ENCODE measurements at regions not wholly inside any gene's neighbourhood (a gene's known extent, or its start where the extent isn't known, plus 50 kb on each side); places are given as distances from the start of the nearest gene placed in this dataset.
"Not testable (repeated sequence)": the region's sequence is repeated elsewhere in the genome, so short reads cannot be mapped to it uniquely, and the experiment has no call there.

GRCh38 chr2:117351396-117351795, 463.1 kb upstream of the DDX18 start:
- no peak for DNase-seq
- CTCF ChIA-PET: no interaction called here
- no peak for ATAC-seq

GRCh38 chr2:117359266-117359914, 455.1 kb upstream of the DDX18 start:
- Mint-ChIP-seq H3K27ac (no peak overlapping the region), H3K27me3 (no peaks in the 10 kb centered on the region), H3K4me1 (no peaks in the 10 kb centered on the region), H3K4me3 (no peak overlapping the region), H3K36me3 (no peaks in the 10 kb centered on the region), H3K9me3 (ENCODE audit: low read depth) (peaks cover 2% of the 10 kb centered on the region)
- no peak for DNase-seq
- ATAC-seq: no peak
- CTCF ChIA-PET: no interaction called here

More at GRCh38 chr2:117351396-117351795, 463.1 kb upstream of the DDX18 start:
- Mint-ChIP-seq H3K4me3 (no peak overlapping the region), H3K27me3 (no peaks in the 10 kb centered on the region), H3K4me1 (no peaks in the 10 kb centered on the region), H3K9me3 (ENCODE audit: low read depth) (peaks cover 10% of the 10 kb centered on the region), H3K27ac (no peak overlapping the region), H3K36me3 (no peaks in the 10 kb centered on the region)

GRCh38 chr2:117360586-117360985, 453.9 kb upstream of the DDX18 start:
- CTCF ChIA-PET: no interaction called here
- ATAC-seq (no peak), DNase-seq (no peak)
- H3K9me3 Mint-ChIP-seq (ENCODE audit: low read depth): peaks cover 2% of the 10 kb centered on the region
- no peaks in the 10 kb centered on the region for H3K36me3 Mint-ChIP-seq
- H3K27me3 Mint-ChIP-seq: no peaks in the 10 kb centered on the region
- no peak overlapping the region for H3K4me3 Mint-ChIP-seq
- no peaks in the 10 kb centered on the region for H3K4me1 Mint-ChIP-seq
- H3K27ac Mint-ChIP-seq: no peak overlapping the region

- Mint-ChIP-seq H3K27me3 (no peaks in the 10 kb centered on the region), H3K9me3 (ENCODE audit: low read depth) (peaks cover 5% of the 10 kb centered on the region), H3K4me1 (no peaks in the 10 kb centered on the region), H3K27ac (no peak overlapping the region), H3K4me3 (no peak overlapping the region), H3K36me3 (no peaks in the 10 kb centered on the region)
- no peak for DNase-seq
- CTCF ChIA-PET: no interaction called here
- ATAC-seq: no peak
Measured at GRCh38 chr2:117378653-117379052, 435.8 kb upstream of the DDX18 start.

DNA sequence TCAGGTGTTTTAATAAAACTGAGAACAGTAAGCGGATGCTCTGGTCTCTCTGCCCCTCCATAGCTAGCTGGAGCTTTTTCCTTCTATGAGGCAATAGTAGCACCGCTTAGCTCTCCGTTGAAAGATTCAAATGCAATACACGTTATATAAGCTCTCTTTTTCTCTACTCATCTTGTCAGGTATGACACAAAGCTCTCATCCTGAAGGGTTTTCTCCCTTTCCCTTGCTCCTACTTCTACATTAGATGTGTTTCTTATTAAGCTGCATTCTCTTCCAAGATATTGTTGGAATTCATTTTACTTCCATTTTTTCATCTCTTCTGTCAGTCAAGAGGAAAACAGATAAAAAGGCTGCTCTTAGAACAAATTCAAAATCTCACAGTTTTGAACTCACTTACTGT, 434.6 kb upstream of the DDX18 start:
- peaks cover 5% of the 10 kb centered on the region for H3K9me3 Mint-ChIP-seq (ENCODE audit: low read depth)
- DNase-seq: no peak
- H3K36me3 Mint-ChIP-seq: no peaks in the 10 kb centered on the region
- no peaks in the 10 kb centered on the region for H3K4me1 Mint-ChIP-seq
- H3K4me3 Mint-ChIP-seq: no peak overlapping the region
- CTCF ChIA-PET: no interaction called here
- ATAC-seq: no peak
- H3K27me3 Mint-ChIP-seq: no peaks in the 10 kb centered on the region
- H3K27ac Mint-ChIP-seq: no peak overlapping the region

GRCh38 chr2:117383997-117384396, 430.5 kb upstream of the DDX18 start:
- CTCF ChIA-PET; H3K9me3 Mint-ChIP-seq (ENCODE audit: low read depth); ATAC-seq; H3K36me3 Mint-ChIP-seq; H3K27ac Mint-ChIP-seq; H3K27me3 Mint-ChIP-seq; H3K4me1 Mint-ChIP-seq; H3K4me3 Mint-ChIP-seq; DNase-seq: not testable (repeated sequence)

DNA sequence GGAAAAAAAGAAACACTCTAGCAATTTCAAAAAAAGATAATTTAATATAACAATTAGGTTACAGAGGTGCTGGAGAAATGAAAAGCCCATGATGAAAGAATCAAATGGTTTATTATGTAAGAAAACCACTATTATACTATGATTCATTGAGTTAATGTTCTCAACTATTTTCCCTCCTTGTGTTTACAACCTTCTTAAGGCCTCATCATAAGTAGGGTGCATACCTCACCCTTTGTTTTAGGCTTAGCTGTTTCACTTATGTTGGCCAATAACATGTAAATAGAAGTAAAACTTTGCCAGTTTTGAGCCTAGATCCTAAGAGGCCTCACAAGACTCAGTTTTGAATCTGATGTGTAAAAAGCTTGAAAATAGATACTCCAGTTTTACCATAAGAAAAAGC, 418.3 kb upstream of the DDX18 start:
- Mint-ChIP-seq H3K9me3 (ENCODE audit: low read depth) (peaks cover 5% of the 10 kb centered on the region), H3K27ac (no peak overlapping the region), H3K36me3 (no peaks in the 10 kb centered on the region), H3K4me3 (no peak overlapping the region), H3K4me1 (no peaks in the 10 kb centered on the region), H3K27me3 (no peaks in the 10 kb centered on the region)
- no peak for ATAC-seq
- DNase-seq: no peak
- CTCF ChIA-PET: no interaction called here

DNA sequence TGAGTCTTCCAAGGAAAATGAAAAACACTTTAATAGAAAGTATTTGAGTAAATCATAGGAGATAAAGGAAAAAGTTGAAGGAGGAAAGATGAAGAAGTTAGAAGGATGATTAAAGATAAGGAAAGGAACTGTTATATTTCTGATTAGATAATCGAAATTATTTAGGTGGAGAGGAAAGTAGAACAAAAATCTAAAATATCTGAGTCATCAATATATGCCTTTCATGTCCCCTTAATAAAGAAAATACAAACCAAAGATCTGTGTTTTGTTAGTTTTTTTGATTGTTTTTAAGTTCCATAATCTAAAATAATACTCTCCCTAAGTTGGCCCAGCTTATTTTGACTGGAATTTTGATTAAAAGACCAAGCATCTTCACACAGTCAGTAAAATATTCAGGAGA, 412.9 kb upstream of the DDX18 start:
- Mint-ChIP-seq H3K27me3 (no peaks in the 10 kb centered on the region), H3K9me3 (ENCODE audit: low read depth) (peaks cover 3% of the 10 kb centered on the region), H3K4me3 (no peak overlapping the region), H3K4me1 (no peaks in the 10 kb centered on the region), H3K27ac (no peak overlapping the region), H3K36me3 (no peaks in the 10 kb centered on the region)
- DNase-seq: no peak
- CTCF ChIA-PET: no interaction called here
- no peak for ATAC-seq

DNA sequence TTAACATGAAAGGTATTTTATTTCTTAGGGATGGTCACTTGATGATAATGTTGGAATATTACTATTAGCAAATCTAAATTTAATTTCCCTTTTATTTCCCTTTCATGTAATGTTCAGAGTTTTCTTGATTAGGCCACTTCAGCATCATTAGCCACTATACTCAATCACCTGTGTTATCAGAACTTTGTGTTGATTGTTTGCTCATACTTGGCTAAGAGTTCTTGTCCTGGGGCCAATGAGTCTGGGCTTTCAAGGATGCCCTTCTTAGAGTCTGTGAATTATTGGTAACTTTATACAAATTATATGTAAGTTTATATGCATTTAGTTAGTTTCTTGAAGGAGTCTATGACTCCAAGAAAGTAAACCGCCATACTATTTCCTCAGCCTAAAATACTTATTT, 408.0 kb upstream of the DDX18 start:
- no peaks in the 10 kb centered on the region for H3K4me1 Mint-ChIP-seq
- no peak overlapping the region for H3K27ac Mint-ChIP-seq
- no peak for DNase-seq
- H3K36me3 Mint-ChIP-seq: no peaks in the 10 kb centered on the region
- peaks cover 3% of the 10 kb centered on the region for H3K9me3 Mint-ChIP-seq (ENCODE audit: low read depth)
- no peaks in the 10 kb centered on the region for H3K27me3 Mint-ChIP-seq
- ATAC-seq: no peak
- CTCF ChIA-PET: no interaction called here
- no peak overlapping the region for H3K4me3 Mint-ChIP-seq

DNA sequence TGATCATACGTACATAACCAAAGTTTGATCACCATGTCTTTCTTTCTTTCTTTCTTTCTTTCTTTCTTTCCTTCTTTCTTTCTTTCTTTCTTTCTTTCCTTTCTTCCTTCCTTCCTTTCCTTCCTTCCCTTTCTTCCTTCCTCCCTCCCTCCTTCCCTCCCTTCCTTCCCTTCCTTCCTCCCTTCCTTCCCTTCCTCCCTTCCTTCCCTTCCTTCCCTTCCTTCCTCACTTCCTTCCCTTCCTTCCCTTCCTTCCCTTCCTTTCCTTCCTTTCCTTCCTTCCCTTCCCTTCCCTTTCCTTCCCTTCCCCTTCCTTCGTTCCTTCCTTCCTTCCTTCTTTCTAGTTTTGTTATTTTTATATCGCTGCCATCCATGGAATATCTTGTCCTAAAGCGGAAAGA, 406.7 kb upstream of the DDX18 start:
- Mint-ChIP-seq H3K27me3 (no peaks in the 10 kb centered on the region), H3K9me3 (ENCODE audit: low read depth) (peaks cover 3% of the 10 kb centered on the region), H3K36me3 (no peaks in the 10 kb centered on the region), H3K27ac (no peak overlapping the region), H3K4me1 (no peaks in the 10 kb centered on the region), H3K4me3 (no peak overlapping the region)
- DNase-seq (no peak), ATAC-seq (no peak)
- CTCF ChIA-PET: no interaction called here

DNA sequence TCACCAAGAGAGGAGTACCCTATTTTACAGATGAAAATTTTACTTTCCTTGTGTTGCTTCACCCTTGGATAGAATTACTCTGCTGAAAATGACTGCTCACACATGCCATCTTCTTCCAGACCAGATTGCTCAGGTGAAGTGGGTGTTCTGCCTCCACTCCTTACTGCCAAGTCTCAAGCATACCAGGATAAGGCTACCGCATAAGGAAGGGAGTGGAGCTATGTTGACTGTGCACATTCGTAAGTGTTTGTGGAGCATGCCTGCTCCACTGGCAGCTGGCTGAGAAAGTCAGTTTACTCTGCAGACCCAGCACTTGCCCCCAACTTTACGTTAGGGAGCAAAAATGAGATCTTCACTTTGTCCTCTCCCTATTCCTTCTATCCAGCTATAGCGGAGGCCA, 405.0 kb upstream of the DDX18 start:
- no peaks in the 10 kb centered on the region for H3K36me3 Mint-ChIP-seq

GRCh38 chr2:117411983-117412382, 402.5 kb upstream of the DDX18 start:
- no peak for ATAC-seq
- Mint-ChIP-seq H3K4me3 (no peak overlapping the region), H3K27me3 (no peaks in the 10 kb centered on the region), H3K27ac (no peak overlapping the region), H3K36me3 (no peaks in the 10 kb centered on the region), H3K9me3 (ENCODE audit: low read depth) (peaks cover 4% of the 10 kb centered on the region), H3K4me1 (no peaks in the 10 kb centered on the region)
- CTCF ChIA-PET: no interaction called here
- no peak for DNase-seq

More for the DNA sequence above, 405.0 kb upstream of the DDX18 start:
- H3K27me3 Mint-ChIP-seq: no peaks in the 10 kb centered on the region
- CTCF ChIA-PET: no interaction called here
- no peak overlapping the region for H3K27ac Mint-ChIP-seq
- H3K4me1 Mint-ChIP-seq: no peaks in the 10 kb centered on the region
- ATAC-seq (no peak), DNase-seq (no peak)
- H3K9me3 Mint-ChIP-seq (ENCODE audit: low read depth): peaks cover 3% of the 10 kb centered on the region
- H3K4me3 Mint-ChIP-seq: no peak overlapping the region

DNA sequence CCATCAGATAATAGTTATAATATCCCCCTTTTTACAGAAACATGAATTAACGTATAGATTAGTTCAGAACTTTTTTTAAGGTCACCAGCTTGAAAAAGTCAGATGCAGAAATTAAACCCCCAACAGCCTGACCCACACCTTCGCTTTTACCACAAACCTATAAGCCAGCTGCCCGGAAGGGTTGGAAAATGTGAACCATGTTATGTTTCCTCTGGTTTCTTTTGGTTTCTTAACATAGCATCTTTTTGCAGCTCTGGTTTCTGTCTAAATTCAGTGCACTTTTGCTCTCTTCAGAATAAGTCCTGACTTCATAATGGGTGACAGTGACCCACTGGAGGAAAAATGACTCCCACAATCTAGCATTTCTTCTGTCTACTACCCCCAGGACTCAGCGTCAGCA, 381.7 kb upstream of the DDX18 start:
- DNase-seq (no peak), ATAC-seq (no peak)
- H3K9me3 Mint-ChIP-seq (ENCODE audit: low read depth): peaks cover 2% of the 10 kb centered on the region
- CTCF ChIA-PET: no interaction called here
- no peaks in the 10 kb centered on the region for H3K4me1 Mint-ChIP-seq
- no peaks in the 10 kb centered on the region for H3K36me3 Mint-ChIP-seq
- H3K27me3 Mint-ChIP-seq: no peaks in the 10 kb centered on the region
- H3K4me3 Mint-ChIP-seq: no peak overlapping the region
- no peak overlapping the region for H3K27ac Mint-ChIP-seq

DNA sequence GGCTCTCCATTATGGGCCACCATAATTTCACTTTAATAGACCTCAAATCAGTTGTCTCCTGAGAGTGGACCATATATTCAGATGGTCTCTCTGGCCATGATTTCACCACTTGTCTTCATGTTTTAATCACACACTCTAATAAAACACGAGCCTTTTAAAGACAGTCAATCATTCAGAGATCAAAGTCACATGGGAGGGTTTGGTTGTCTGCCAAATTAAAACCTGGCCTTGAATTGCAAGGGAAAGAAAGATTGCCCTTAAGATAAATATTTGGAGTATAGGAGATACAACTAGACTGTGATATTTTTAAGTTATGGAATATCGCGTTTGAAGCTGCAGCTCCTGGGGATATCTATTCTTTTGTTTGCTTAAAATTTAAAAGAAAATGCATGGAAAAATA, 377.8 kb upstream of the DDX18 start:
- CTCF ChIA-PET: no interaction called here
- Mint-ChIP-seq H3K4me3 (no peak overlapping the region), H3K4me1 (no peaks in the 10 kb centered on the region), H3K27ac (no peak overlapping the region), H3K36me3 (no peaks in the 10 kb centered on the region), H3K9me3 (ENCODE audit: low read depth) (peaks cover 2% of the 10 kb centered on the region), H3K27me3 (no peaks in the 10 kb centered on the region)
- DNase-seq (no peak), ATAC-seq (no peak)

Measured in activated CD8-positive, alpha-beta memory T cell treated with anti-CD3 and anti-CD28 coated beads, Interleukin-2, amount 10 ng/mL, durations not matched to agents 7 days and 5 days (primary cell).